ENCODE measurements at regions not wholly inside any gene's neighbourhood (a gene's known extent, or its start where the extent isn't known, plus 50 kb on each side); places are given as distances from the start of the nearest gene placed in this dataset.

GRCh38 chr4:81635739-81636138 is 164.0 kb upstream of the RASGEF1B start:
- no peak for TF ChIP-seq CTCF (IDR thresholded peaks at IDR 0.05)
- DNase-seq = no peak
- Mint-ChIP-seq H3K9me3 (no peaks in the 10 kb centered on the region), H3K4me1 (peaks cover 31% of the 10 kb centered on the region), H3K27me3 (ENCODE audit: low read depth, poor library complexity) (peaks cover 3% of the 10 kb centered on the region), H3K4me3 (no peak overlapping the region), H3K36me3 (ENCODE audit: low read depth) (no peaks in the 10 kb centered on the region), H3K27ac (no peak overlapping the region)

- H3K4me1 Mint-ChIP-seq = peaks cover 31% of the 10 kb centered on the region
- H3K36me3 Mint-ChIP-seq (ENCODE audit: low read depth) = no peaks in the 10 kb centered on the region
- peaks cover 4% of the 10 kb centered on the region for H3K27me3 Mint-ChIP-seq (ENCODE audit: low read depth, poor library complexity)
- TF ChIP-seq CTCF (IDR thresholded peaks at IDR 0.05) = no peak
- H3K9me3 Mint-ChIP-seq = no peaks in the 10 kb centered on the region
- no peak overlapping the region for H3K4me3 Mint-ChIP-seq
- DNase-seq = no peak
- H3K27ac Mint-ChIP-seq = no peak overlapping the region
Observed at GRCh38 chr4:81634766-81635549, 163.3 kb upstream of the RASGEF1B start.

- Mint-ChIP-seq H3K9me3 (no peaks in the 10 kb centered on the region), H3K27me3 (ENCODE audit: low read depth, poor library complexity) (peaks cover 4% of the 10 kb centered on the region), H3K36me3 (ENCODE audit: low read depth) (no peaks in the 10 kb centered on the region), H3K4me1 (peaks cover 34% of the 10 kb centered on the region), H3K27ac (no peak overlapping the region), H3K4me3 (no peak overlapping the region)
- TF ChIP-seq CTCF (IDR thresholded peaks at IDR 0.05) = no peak
- no peak for DNase-seq
Observed at GRCh38 chr4:81634165-81634564, 162.5 kb upstream of the RASGEF1B start.

GRCh38 chr4:81632581-81633299 is 161.0 kb upstream of the RASGEF1B start:
- Mint-ChIP-seq H3K27ac (no peak overlapping the region), H3K27me3 (ENCODE audit: low read depth, poor library complexity) (peaks cover 4% of the 10 kb centered on the region), H3K4me3 (no peak overlapping the region), H3K36me3 (ENCODE audit: low read depth) (no peaks in the 10 kb centered on the region), H3K4me1 (peaks cover 48% of the 10 kb centered on the region), H3K9me3 (no peaks in the 10 kb centered on the region)
- DNase-seq = no peak
- TF ChIP-seq CTCF (IDR thresholded peaks at IDR 0.05) = no peak

GRCh38 chr4:81631958-81632441 is 160.3 kb upstream of the RASGEF1B start:
- Mint-ChIP-seq H3K36me3 (ENCODE audit: low read depth) (no peaks in the 10 kb centered on the region), H3K9me3 (no peaks in the 10 kb centered on the region), H3K27me3 (ENCODE audit: low read depth, poor library complexity) (peaks cover 4% of the 10 kb centered on the region), H3K27ac (peak overlapping the region; percentile 44), H3K4me3 (no peak overlapping the region), H3K4me1 (peaks cover 55% of the 10 kb centered on the region)
- no peak for TF ChIP-seq CTCF (IDR thresholded peaks at IDR 0.05)
- DNase-seq = peak; percentile 7

All from nephron progenitor cell (in vitro differentiated cells).